ENCODE measurements at regions not wholly inside any gene's neighbourhood (a gene's known extent, or its start where the extent isn't known, plus 50 kb on each side); places are given as distances from the start of the nearest gene placed in this dataset.
"Not testable (repeated sequence)": the region's sequence is repeated elsewhere in the genome, so short reads cannot be mapped to it uniquely, and the experiment has no call there.

- H3K36me3 Mint-ChIP-seq (ENCODE audit: low read depth), result peaks cover 8% of the 10 kb centered on the region
- ATAC-seq (replicated peaks), result no peak
- no peak overlapping the region for H3K27ac Mint-ChIP-seq
- no peak overlapping the region for H3K4me3 Mint-ChIP-seq
- H3K9me3 Mint-ChIP-seq, result peaks cover 9% of the 10 kb centered on the region
- no peaks in the 10 kb centered on the region for H3K27me3 Mint-ChIP-seq
- peaks cover 36% of the 10 kb centered on the region for H3K4me1 Mint-ChIP-seq
These were observed 119.7 kb upstream of the RBPJ start for GRCh38 chr4:26201120-26201519.

- H3K27me3 Mint-ChIP-seq, result no peaks in the 10 kb centered on the region
- H3K27ac Mint-ChIP-seq, result peak overlapping the region; percentile 55
- no peaks in the 10 kb centered on the region for H3K36me3 Mint-ChIP-seq (ENCODE audit: low read depth)
- H3K4me3 Mint-ChIP-seq, result peak overlapping the region; percentile 43
- peak; percentile 81 for ATAC-seq (replicated peaks)
- peaks cover 9% of the 10 kb centered on the region for H3K9me3 Mint-ChIP-seq
- H3K4me1 Mint-ChIP-seq, result peaks cover 24% of the 10 kb centered on the region
These were observed 116.5 kb upstream of the RBPJ start for GRCh38 chr4:26204249-26204825.

GRCh38 chr4:26204911-26205370, 115.9 kb upstream of the RBPJ start:
- ATAC-seq (replicated peaks), result no peak
- Mint-ChIP-seq H3K27me3 (peaks cover 3% of the 10 kb centered on the region), H3K27ac (peak overlapping the region; percentile 55), H3K4me3 (no peak overlapping the region), H3K36me3 (ENCODE audit: low read depth) (no peaks in the 10 kb centered on the region), H3K9me3 (peaks cover 9% of the 10 kb centered on the region), H3K4me1 (peaks cover 24% of the 10 kb centered on the region)

GRCh38 chr4:26206339-26206738, 114.5 kb upstream of the RBPJ start:
- no peaks in the 10 kb centered on the region for H3K36me3 Mint-ChIP-seq (ENCODE audit: low read depth)
- H3K27me3 Mint-ChIP-seq, result peaks cover 5% of the 10 kb centered on the region
- peaks cover 9% of the 10 kb centered on the region for H3K9me3 Mint-ChIP-seq
- peaks cover 21% of the 10 kb centered on the region for H3K4me1 Mint-ChIP-seq
- ATAC-seq (replicated peaks), result no peak
- H3K4me3 Mint-ChIP-seq, result no peak overlapping the region
- no peak overlapping the region for H3K27ac Mint-ChIP-seq

GRCh38 chr4:26206999-26207398, 113.8 kb upstream of the RBPJ start:
- H3K4me1 Mint-ChIP-seq, result peaks cover 15% of the 10 kb centered on the region
- no peak overlapping the region for H3K4me3 Mint-ChIP-seq
- H3K27me3 Mint-ChIP-seq, result peaks cover 5% of the 10 kb centered on the region
- ATAC-seq (replicated peaks), result no peak
- H3K27ac Mint-ChIP-seq, result no peak overlapping the region
- H3K36me3 Mint-ChIP-seq (ENCODE audit: low read depth), result no peaks in the 10 kb centered on the region
- H3K9me3 Mint-ChIP-seq, result peaks cover 7% of the 10 kb centered on the region

GRCh38 chr4:26207631-26208030, 113.2 kb upstream of the RBPJ start:
- H3K27ac Mint-ChIP-seq, result no peak overlapping the region
- peaks cover 5% of the 10 kb centered on the region for H3K27me3 Mint-ChIP-seq
- no peak for ATAC-seq (replicated peaks)
- H3K36me3 Mint-ChIP-seq (ENCODE audit: low read depth), result no peaks in the 10 kb centered on the region
- no peak overlapping the region for H3K4me3 Mint-ChIP-seq
- peaks cover 15% of the 10 kb centered on the region for H3K4me1 Mint-ChIP-seq
- H3K9me3 Mint-ChIP-seq, result peaks cover 6% of the 10 kb centered on the region

GRCh38 chr4:26208237-26208994, 112.4 kb upstream of the RBPJ start:
- H3K4me1 Mint-ChIP-seq, result peaks cover 10% of the 10 kb centered on the region
- H3K36me3 Mint-ChIP-seq (ENCODE audit: low read depth), result no peaks in the 10 kb centered on the region

GRCh38 chr4:26209378-26209777, 111.4 kb upstream of the RBPJ start:
- not testable (repeated sequence) for H3K36me3 Mint-ChIP-seq (ENCODE audit: low read depth); ATAC-seq (replicated peaks); H3K27me3 Mint-ChIP-seq; H3K9me3 Mint-ChIP-seq; H3K4me3 Mint-ChIP-seq
- peak overlapping the region; percentile 75 for H3K27ac Mint-ChIP-seq
- H3K4me1 Mint-ChIP-seq, result peaks cover 11% of the 10 kb centered on the region

More at GRCh38 chr4:26208237-26208994, 112.4 kb upstream of the RBPJ start:
- Mint-ChIP-seq H3K27ac (no peak overlapping the region), H3K9me3 (peaks cover 2% of the 10 kb centered on the region), H3K4me3 (no peak overlapping the region), H3K27me3 (peaks cover 5% of the 10 kb centered on the region)
- no peak for ATAC-seq (replicated peaks)

- H3K27ac Mint-ChIP-seq, result no peak overlapping the region
These were observed 108.3 kb upstream of the RBPJ start for GRCh38 chr4:26212528-26212927.

GRCh38 chr4:26213317-26213716, 107.5 kb upstream of the RBPJ start:
- Mint-ChIP-seq H3K27ac (peak overlapping the region; percentile 81), H3K36me3 (ENCODE audit: low read depth) (no peaks in the 10 kb centered on the region), H3K27me3 (peaks cover 5% of the 10 kb centered on the region), H3K4me3 (no peak overlapping the region), H3K4me1 (peaks cover 6% of the 10 kb centered on the region), H3K9me3 (no peaks in the 10 kb centered on the region)
- no peak for ATAC-seq (replicated peaks)

More at GRCh38 chr4:26212528-26212927, 108.3 kb upstream of the RBPJ start:
- Mint-ChIP-seq H3K27me3 (peaks cover 5% of the 10 kb centered on the region), H3K36me3 (ENCODE audit: low read depth) (no peaks in the 10 kb centered on the region), H3K4me1 (peaks cover 6% of the 10 kb centered on the region), H3K4me3 (no peak overlapping the region), H3K9me3 (no peaks in the 10 kb centered on the region)
- ATAC-seq (replicated peaks), result no peak

GRCh38 chr4:26214994-26215393, 105.8 kb upstream of the RBPJ start:
- H3K4me1 Mint-ChIP-seq, result peaks cover 6% of the 10 kb centered on the region
- H3K9me3 Mint-ChIP-seq, result no peaks in the 10 kb centered on the region
- peaks cover 2% of the 10 kb centered on the region for H3K27me3 Mint-ChIP-seq
- peak overlapping the region; percentile 81 for H3K27ac Mint-ChIP-seq
- no peaks in the 10 kb centered on the region for H3K36me3 Mint-ChIP-seq (ENCODE audit: low read depth)
- H3K4me3 Mint-ChIP-seq, result no peak overlapping the region
- no peak for ATAC-seq (replicated peaks)

GRCh38 chr4:26215725-26216124, 105.1 kb upstream of the RBPJ start:
- Mint-ChIP-seq H3K4me3 (no peak overlapping the region), H3K27me3 (no peaks in the 10 kb centered on the region), H3K36me3 (ENCODE audit: low read depth) (no peaks in the 10 kb centered on the region), H3K4me1 (peaks cover 6% of the 10 kb centered on the region), H3K9me3 (no peaks in the 10 kb centered on the region), H3K27ac (peak overlapping the region; percentile 81)
- ATAC-seq (replicated peaks), result no peak

- peaks cover 6% of the 10 kb centered on the region for H3K4me1 Mint-ChIP-seq
- H3K9me3 Mint-ChIP-seq, result peaks cover 5% of the 10 kb centered on the region
- H3K27ac Mint-ChIP-seq, result no peak overlapping the region
- H3K36me3 Mint-ChIP-seq (ENCODE audit: low read depth), result no peaks in the 10 kb centered on the region
- no peak for ATAC-seq (replicated peaks)
- no peaks in the 10 kb centered on the region for H3K27me3 Mint-ChIP-seq
- H3K4me3 Mint-ChIP-seq, result no peak overlapping the region
These were observed 103.3 kb upstream of the RBPJ start for GRCh38 chr4:26217481-26217880.

GRCh38 chr4:26217961-26218676, 102.7 kb upstream of the RBPJ start:
- Mint-ChIP-seq H3K9me3 (peaks cover 5% of the 10 kb centered on the region), H3K4me3 (no peak overlapping the region), H3K4me1 (peaks cover 6% of the 10 kb centered on the region), H3K36me3 (ENCODE audit: low read depth) (no peaks in the 10 kb centered on the region), H3K27ac (no peak overlapping the region), H3K27me3 (no peaks in the 10 kb centered on the region)
- ATAC-seq (replicated peaks), result no peak
